IPS-18c (cell line): ENCODE measurements at regions not wholly inside any gene's neighbourhood (a gene's known extent, or its start where the extent isn't known, plus 50 kb on each side); places are given as distances from the start of the nearest gene placed in this dataset.
"Not testable (repeated sequence)": the region's sequence is repeated elsewhere in the genome, so short reads cannot be mapped to it uniquely, and the experiment has no call there.

Experiments used
- H3K4me3 ChIP-seq: 2 replicates; pipeline ENCODE4 v1.7.0; 2013; ENCODE audit warnings: low read depth, mild to moderate bottlenecking, low read length, moderate library complexity; ENCODE audit not compliant: insufficient read depth
- H3K9me3 ChIP-seq: one replicate; pipeline ENCODE4 v1.6.1; 2013; ENCODE audit warnings: mild to moderate bottlenecking, low read length, moderate library complexity; ENCODE audit not compliant: control insufficient read depth, insufficient read depth

- H3K4me3 ChIP-seq = no peak overlapping the region
- no peaks in the 10 kb centered on the region for H3K9me3 ChIP-seq
Observed at GRCh38 chr13:56110751-56111150, 1030.0 kb upstream of the PRR20A start.

GRCh38 chr13:56134524-56134923, 1006.2 kb upstream of the PRR20A start:
- no peak overlapping the region for H3K4me3 ChIP-seq
- H3K9me3 ChIP-seq = no peaks in the 10 kb centered on the region

- Histone ChIP-seq H3K4me3 (no peak overlapping the region), H3K9me3 (no peaks in the 10 kb centered on the region)
Observed at GRCh38 chr13:56166864-56167263, 973.9 kb upstream of the PRR20A start.

- Histone ChIP-seq H3K9me3 (no peaks in the 10 kb centered on the region), H3K4me3 (no peak overlapping the region)
Observed at GRCh38 chr13:56168581-56168980, 972.1 kb upstream of the PRR20A start.

- no peaks in the 10 kb centered on the region for H3K9me3 ChIP-seq
- H3K4me3 ChIP-seq = no peak overlapping the region
Observed at GRCh38 chr13:56173346-56173745, 967.4 kb upstream of the PRR20A start.

GRCh38 chr13:56182598-56182997, 958.1 kb upstream of the PRR20A start:
- Histone ChIP-seq H3K9me3 (no peaks in the 10 kb centered on the region), H3K4me3 (no peak overlapping the region)

GRCh38 chr13:56187331-56187730, 953.4 kb upstream of the PRR20A start:
- Histone ChIP-seq H3K9me3 (peaks cover 4% of the 10 kb centered on the region), H3K4me3 (no peak overlapping the region)

- not testable (repeated sequence) for H3K4me3 ChIP-seq, H3K9me3 ChIP-seq
Observed at GRCh38 chr13:56188582-56188981, 952.1 kb upstream of the PRR20A start.

- peaks cover 4% of the 10 kb centered on the region for H3K9me3 ChIP-seq
- no peak overlapping the region for H3K4me3 ChIP-seq
Observed at GRCh38 chr13:56189439-56189838, 951.3 kb upstream of the PRR20A start.

- H3K9me3 ChIP-seq = peaks cover 4% of the 10 kb centered on the region
- no peak overlapping the region for H3K4me3 ChIP-seq
Observed at GRCh38 chr13:56189978-56190377, 950.7 kb upstream of the PRR20A start.

GRCh38 chr13:56198350-56198749, 942.4 kb upstream of the PRR20A start:
- Histone ChIP-seq H3K4me3 (no peak overlapping the region), H3K9me3 (no peaks in the 10 kb centered on the region)

GRCh38 chr13:56201834-56202233, 938.9 kb upstream of the PRR20A start:
- Histone ChIP-seq H3K9me3 (no peaks in the 10 kb centered on the region), H3K4me3 (no peak overlapping the region)

- Histone ChIP-seq H3K4me3 (no peak overlapping the region), H3K9me3 (no peaks in the 10 kb centered on the region)
Observed at GRCh38 chr13:56216221-56216620, 924.5 kb upstream of the PRR20A start.

- Histone ChIP-seq H3K9me3 (no peaks in the 10 kb centered on the region), H3K4me3 (no peak overlapping the region)
Observed at GRCh38 chr13:56247692-56248091, 893.0 kb upstream of the PRR20A start.

GRCh38 chr13:56271686-56272085, 869.0 kb upstream of the PRR20A start:
- Histone ChIP-seq H3K4me3 (no peak overlapping the region), H3K9me3 (no peaks in the 10 kb centered on the region)

- H3K4me3 ChIP-seq = no peak overlapping the region
- H3K9me3 ChIP-seq = no peaks in the 10 kb centered on the region
Observed at GRCh38 chr13:56283262-56283828, 857.4 kb upstream of the PRR20A start.

- Histone ChIP-seq H3K4me3 (no peak overlapping the region), H3K9me3 (no peaks in the 10 kb centered on the region)
Observed at GRCh38 chr13:56299650-56300049, 841.1 kb upstream of the PRR20A start.

GRCh38 chr13:56314765-56315164, 826.0 kb upstream of the PRR20A start:
- H3K4me3 ChIP-seq = no peak overlapping the region
- no peaks in the 10 kb centered on the region for H3K9me3 ChIP-seq

- no peak overlapping the region for H3K4me3 ChIP-seq
Observed at GRCh38 chr13:56317841-56318240, 822.9 kb upstream of the PRR20A start.

More at GRCh38 chr13:56317841-56318240, 822.9 kb upstream of the PRR20A start:
- no peaks in the 10 kb centered on the region for H3K9me3 ChIP-seq
